GM18870 (cell line): ENCODE measurements at regions not wholly inside any gene's neighbourhood (a gene's known extent, or its start where the extent isn't known, plus 50 kb on each side); places are given as distances from the start of the nearest gene placed in this dataset.

ENCODE experiments used
- ATAC-seq: cut with Tn5 transposase; IDR thresholded peaks from one replicate; pipeline ENCODE4 v1.9.1; 2021; ENCODE audit warnings: moderate library complexity; ENCODE audit not compliant: unreplicated experiment

DNA sequence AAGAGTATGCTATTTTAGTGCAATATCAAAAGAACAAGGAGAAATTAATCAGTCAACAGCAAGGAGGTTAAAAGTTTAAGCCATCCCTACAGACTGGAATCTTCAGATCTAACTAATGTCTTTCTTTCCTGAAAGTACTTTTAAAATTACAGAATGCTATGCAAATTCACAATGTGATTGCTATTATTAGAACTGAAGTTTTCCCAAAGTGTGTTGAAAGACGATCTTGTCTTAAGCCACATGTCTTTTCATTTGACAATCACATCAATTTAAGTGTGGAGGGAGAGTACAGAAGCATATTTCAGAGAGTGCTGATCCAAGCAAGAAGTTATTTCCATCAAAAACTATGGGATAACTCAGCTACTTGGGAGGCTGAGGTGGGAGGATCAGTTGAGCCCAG, 64.7 kb upstream of the TNIP3 start:
- ATAC-seq, result no peak

- ATAC-seq, result peak; percentile 88
These were observed 63.2 kb upstream of the TNIP3 start for GRCh38 chr4:121227341-121227792.

GRCh38 chr4:121226362-121226761, 62.2 kb upstream of the TNIP3 start:
- no peak for ATAC-seq

- no peak for ATAC-seq
These were observed 57.5 kb upstream of the TNIP3 start for GRCh38 chr4:121221608-121222007.

GRCh38 chr4:121221201-121221600, 57.1 kb upstream of the TNIP3 start:
- ATAC-seq, result no peak

DNA sequence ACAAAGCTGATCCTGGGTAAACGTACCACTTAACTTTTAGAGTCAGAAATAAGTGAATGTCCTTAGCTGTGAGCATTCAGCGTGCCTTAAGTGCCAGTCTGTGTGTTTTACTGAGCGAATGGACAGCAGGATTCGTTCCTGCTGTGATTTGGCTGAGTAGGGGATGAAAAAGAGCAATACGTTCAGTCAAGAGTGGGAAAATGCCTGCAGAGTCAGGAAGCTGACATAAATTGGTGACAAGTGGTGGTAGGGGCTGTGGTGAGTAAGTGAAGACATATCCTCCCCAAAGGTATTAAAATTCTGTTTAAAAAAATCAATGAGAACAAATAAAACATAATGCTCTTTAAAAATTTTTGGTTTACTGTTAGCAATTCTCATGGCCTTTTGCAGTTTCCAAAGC, 56.6 kb upstream of the TNIP3 start:
- ATAC-seq, result no peak

GRCh38 chr4:121219227-121219626, 55.1 kb upstream of the TNIP3 start:
- ATAC-seq, result no peak

GRCh38 chr4:121217351-121217750, 53.2 kb upstream of the TNIP3 start:
- no peak for ATAC-seq

DNA sequence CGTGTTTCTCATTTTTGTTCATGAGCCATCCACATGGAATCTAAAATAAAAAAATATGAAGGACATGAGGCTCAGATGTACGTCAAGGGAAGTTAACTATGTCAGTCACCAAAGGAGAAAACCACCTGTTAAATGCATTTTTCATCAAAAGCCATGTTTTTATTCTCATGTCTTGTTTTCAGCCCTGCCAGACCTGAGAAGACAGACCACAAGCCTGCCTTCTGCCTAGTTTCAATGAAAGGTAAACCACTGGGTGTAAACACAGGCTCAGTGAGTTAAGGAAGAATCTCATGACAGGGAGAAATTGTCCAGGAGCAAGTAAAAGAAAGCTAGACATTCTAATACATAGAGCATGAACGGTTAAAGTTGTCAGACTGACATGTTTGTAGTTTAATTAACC, 52.3 kb upstream of the TNIP3 start:
- no peak for ATAC-seq

- no peak for ATAC-seq
These were observed 49.8 kb upstream of the TNIP3 start for GRCh38 chr4:121213940-121214339.
